SK-N-SH (cell line): ENCODE measurements at regions not wholly inside any gene's neighbourhood (a gene's known extent, or its start where the extent isn't known, plus 50 kb on each side); places are given as distances from the start of the nearest gene placed in this dataset.

ENCODE experiments used
- CTCF ChIP-seq: fragments of 200-600 bp; sonication (generic); IDR thresholded peaks from 2 replicates; pipeline ENCODE4 v1.6.1; 2017; ENCODE audit warnings: antibody characterized with exemption, mild to moderate bottlenecking, moderate library complexity
- POLR2AphosphoS5 ChIP-seq: IDR thresholded peaks from 2 replicates; pipeline ENCODE4 v1.6.1; 2012; ENCODE audit warnings: low read depth, low read length
- USF2 ChIP-seq: fragments of 150-350 bp; IDR thresholded peaks from 2 replicates; pipeline ENCODE4 v1.6.1; 2017; ENCODE audit warnings: antibody characterized with exemption, low read length, low read depth, borderline replicate concordance
- YY1 ChIP-seq: IDR thresholded peaks from 2 replicates; pipeline ENCODE4 v1.4.0; 2012; ENCODE audit warnings: low read depth, mild to moderate bottlenecking
- TF ChIP-seq, protein P1 (sequence below): IDR thresholded peaks from 2 replicates; pipeline ENCODE4 v1.4.0; 2012; ENCODE audit warnings: low read depth, borderline replicate concordance
- TF ChIP-seq, protein P2 (sequence below): IDR thresholded peaks from 2 replicates; pipeline ENCODE4 v1.6.1; 2012; ENCODE audit warnings: mild to moderate bottlenecking, low read depth, low read length, moderate library complexity

- TF ChIP-seq, protein P1, sequence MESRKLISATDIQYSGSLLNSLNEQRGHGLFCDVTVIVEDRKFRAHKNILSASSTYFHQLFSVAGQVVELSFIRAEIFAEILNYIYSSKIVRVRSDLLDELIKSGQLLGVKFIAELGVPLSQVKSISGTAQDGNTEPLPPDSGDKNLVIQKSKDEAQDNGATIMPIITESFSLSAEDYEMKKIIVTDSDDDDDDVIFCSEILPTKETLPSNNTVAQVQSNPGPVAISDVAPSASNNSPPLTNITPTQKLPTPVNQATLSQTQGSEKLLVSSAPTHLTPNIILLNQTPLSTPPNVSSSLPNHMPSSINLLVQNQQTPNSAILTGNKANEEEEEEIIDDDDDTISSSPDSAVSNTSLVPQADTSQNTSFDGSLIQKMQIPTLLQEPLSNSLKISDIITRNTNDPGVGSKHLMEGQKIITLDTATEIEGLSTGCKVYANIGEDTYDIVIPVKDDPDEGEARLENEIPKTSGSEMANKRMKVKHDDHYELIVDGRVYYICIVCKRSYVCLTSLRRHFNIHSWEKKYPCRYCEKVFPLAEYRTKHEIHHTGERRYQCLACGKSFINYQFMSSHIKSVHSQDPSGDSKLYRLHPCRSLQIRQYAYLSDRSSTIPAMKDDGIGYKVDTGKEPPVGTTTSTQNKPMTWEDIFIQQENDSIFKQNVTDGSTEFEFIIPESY: no peak
- no peak for TF ChIP-seq POLR2AphosphoS5
- TF ChIP-seq CTCF: no peak
- TF ChIP-seq, protein P2, sequence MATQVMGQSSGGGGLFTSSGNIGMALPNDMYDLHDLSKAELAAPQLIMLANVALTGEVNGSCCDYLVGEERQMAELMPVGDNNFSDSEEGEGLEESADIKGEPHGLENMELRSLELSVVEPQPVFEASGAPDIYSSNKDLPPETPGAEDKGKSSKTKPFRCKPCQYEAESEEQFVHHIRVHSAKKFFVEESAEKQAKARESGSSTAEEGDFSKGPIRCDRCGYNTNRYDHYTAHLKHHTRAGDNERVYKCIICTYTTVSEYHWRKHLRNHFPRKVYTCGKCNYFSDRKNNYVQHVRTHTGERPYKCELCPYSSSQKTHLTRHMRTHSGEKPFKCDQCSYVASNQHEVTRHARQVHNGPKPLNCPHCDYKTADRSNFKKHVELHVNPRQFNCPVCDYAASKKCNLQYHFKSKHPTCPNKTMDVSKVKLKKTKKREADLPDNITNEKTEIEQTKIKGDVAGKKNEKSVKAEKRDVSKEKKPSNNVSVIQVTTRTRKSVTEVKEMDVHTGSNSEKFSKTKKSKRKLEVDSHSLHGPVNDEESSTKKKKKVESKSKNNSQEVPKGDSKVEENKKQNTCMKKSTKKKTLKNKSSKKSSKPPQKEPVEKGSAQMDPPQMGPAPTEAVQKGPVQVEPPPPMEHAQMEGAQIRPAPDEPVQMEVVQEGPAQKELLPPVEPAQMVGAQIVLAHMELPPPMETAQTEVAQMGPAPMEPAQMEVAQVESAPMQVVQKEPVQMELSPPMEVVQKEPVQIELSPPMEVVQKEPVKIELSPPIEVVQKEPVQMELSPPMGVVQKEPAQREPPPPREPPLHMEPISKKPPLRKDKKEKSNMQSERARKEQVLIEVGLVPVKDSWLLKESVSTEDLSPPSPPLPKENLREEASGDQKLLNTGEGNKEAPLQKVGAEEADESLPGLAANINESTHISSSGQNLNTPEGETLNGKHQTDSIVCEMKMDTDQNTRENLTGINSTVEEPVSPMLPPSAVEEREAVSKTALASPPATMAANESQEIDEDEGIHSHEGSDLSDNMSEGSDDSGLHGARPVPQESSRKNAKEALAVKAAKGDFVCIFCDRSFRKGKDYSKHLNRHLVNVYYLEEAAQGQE: no peak
- no peak for TF ChIP-seq YY1
- TF ChIP-seq USF2: no peak
Measured at GRCh38 chr18:56026509-56026908, 438.5 kb upstream of the TCF4 start.
